ENCODE measurements at regions not wholly inside any gene's neighbourhood (a gene's known extent, or its start where the extent isn't known, plus 50 kb on each side); places are given as distances from the start of the nearest gene placed in this dataset.

GRCh38 chr2:36277146-36277808 lies 78.3 kb upstream of the CRIM1 start:
- TF ChIP-seq CTCF (conservative IDR thresholded peaks at IDR 0.05) (no peak), EZH2 (IDR thresholded peaks at IDR 0.05; ENCODE audit: low read depth) (no peak)

Data from PC-9 (cell line).